Cardiac septum (tissue), 1 donor: ENCODE measurements at regions not wholly inside any gene's neighbourhood (a gene's known extent, or its start where the extent isn't known, plus 50 kb on each side); places are given as distances from the start of the nearest gene placed in this dataset.
"Not testable (repeated sequence)": the region's sequence is repeated elsewhere in the genome, so short reads cannot be mapped to it uniquely, and the experiment has no call there.

Source experiments
- DNase-seq: peaks from one replicate; pipeline ENCODE4 v3.0.0-alpha.2; 2020; ENCODE audit warnings: low spot score
- intact Hi-C: fragments of 100-400 bp; cut with DNase I; formaldehyde crosslinking; loops from one replicate; pipeline ENCODE4 v1.14.0; 2022
- donor health status: DM: no; HTN: no; CAD: no.

DNA sequence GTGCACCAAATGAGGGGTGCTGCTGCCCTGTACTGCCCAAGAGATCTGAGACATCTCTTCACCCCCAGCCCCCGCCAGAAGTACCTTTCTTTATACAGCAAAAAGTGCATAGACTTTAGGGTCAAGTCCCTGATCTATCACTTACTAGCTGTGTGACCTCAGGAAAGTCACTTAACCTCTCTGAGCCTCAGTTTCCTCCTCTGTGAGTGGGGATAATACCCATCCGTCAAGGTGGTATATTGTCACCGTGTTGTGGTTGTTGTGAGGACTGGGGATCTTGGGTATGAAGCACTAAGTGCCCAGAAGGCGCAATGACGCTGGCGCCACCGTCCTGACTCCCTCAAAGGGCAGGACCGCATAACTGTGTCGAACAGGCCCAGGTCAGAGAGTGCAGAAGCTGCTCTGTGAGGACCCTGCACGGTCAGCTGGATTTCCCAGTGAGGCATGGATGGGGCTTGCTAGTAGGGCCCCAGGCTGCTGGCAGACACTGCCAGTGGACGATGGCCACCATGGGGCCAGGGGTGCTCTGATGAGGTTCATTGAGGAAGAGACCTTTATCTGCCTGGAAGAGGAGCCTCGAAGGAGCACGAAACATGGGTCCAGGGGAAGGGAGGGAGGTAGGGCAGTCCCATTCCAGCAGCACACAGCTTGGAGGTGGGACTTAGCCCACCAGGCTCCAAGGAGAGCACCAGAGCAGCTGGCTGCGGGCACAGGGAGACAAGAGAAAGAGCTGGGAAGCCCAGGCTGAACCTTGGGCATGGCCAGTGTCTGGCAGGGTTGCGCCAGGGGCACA, 61.8 kb upstream of the LAPTM4A start:
- DNase-seq = no peak
- intact Hi-C loops = no loop called here

DNA sequence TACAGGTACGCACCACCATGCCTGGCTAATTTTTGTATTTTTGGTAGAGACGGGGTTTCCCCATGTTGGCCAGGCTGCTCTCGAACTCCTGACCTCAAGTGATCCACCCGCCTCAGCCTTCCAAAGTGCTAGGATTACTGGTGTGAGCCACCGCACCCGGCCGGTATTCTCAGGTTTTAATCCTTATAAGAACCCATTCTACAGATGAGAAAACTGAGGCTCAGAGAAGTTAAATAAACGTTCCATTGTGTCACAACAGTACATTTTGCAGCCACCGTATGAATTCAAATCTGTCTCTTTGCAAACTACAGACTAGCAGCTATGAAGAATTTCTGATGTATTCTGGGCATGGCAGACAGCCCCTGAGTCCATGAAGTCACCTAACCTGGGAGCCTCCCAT, 60.9 kb upstream of the LAPTM4A start:
- DNase-seq, intact Hi-C loops: not testable (repeated sequence)

DNA sequence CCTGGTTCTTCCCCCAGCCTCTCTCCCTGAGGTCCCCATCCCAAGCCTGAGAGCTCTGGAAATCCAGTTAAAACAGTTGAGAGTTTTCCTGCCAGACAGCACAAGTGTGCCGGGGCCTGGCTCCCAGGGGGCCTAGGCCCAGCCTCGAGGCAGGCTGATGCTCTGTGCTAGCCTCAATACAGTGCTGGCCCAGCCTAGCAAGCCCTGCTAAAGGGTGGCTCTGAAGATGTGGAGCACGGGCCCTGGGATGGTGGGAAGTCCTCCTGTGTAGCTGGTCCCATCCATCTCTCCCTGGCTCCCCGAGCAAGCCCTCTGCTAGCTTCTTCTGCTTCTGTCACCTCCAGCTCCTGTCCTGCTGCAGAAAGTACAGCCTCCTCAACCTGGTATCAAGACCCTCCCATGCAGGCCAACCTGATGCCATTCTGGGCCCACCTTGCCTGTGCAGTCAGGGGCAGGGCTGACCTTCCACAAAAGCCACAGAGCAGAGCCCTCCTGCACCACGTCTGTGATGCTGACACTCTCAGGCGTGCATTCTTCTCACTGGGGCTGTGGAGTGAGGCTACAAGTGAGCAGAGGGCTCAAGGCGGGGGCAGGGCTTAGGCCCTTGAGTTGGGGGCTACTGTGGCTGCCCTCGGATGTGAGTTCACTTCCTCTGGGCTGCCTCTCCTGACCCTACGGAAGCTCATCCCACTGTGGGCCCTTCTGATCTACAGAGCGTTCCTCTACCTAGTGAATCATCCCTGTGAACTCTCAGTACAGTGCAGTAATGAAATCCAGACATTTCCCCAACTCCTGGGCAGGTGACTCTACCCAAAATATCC, 60.1 kb upstream of the LAPTM4A start:
- DNase-seq = no peak
- intact Hi-C loops = no loop called here

DNA sequence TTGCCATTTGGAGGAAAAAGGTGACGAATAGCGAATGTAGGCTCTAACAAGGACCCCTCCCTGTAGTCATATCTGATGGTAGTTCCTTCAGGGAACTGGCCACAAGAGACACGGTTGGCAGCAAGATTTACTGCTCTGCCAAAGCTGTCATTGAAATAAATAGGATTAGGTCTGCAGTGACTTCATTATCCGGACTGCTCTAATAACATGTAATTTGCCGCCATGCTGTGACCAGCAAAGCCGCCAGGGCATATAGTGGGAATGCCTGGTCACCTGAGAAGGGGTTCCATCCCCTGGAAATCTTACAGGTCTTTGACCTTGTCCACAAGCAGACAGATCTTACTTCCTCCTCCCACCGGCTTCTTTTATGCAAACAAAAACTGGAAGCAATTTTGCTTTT, 59.4 kb upstream of the LAPTM4A start:
- intact Hi-C loops = no loop called here
- no peak for DNase-seq

DNA sequence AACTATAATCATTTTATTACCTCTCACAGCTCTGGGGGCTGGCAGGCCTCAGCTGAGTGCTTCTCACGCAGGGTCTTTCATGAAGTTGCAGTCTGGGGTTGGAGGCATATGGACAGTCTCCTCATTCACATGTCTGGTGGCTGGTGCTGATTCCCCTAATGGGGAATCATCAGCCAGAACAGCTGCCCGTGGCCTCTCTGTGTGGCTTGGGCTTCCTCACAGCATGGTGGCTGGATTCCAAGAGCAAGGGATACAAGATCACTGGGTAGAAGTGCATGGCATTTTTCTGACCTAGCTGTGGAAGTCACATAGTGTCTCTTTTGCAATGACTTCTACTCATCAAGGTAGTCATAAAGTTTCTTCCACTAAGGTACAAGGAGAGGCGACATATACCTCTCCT, 59.0 kb upstream of the LAPTM4A start:
- intact Hi-C loops = no loop called here

DNA sequence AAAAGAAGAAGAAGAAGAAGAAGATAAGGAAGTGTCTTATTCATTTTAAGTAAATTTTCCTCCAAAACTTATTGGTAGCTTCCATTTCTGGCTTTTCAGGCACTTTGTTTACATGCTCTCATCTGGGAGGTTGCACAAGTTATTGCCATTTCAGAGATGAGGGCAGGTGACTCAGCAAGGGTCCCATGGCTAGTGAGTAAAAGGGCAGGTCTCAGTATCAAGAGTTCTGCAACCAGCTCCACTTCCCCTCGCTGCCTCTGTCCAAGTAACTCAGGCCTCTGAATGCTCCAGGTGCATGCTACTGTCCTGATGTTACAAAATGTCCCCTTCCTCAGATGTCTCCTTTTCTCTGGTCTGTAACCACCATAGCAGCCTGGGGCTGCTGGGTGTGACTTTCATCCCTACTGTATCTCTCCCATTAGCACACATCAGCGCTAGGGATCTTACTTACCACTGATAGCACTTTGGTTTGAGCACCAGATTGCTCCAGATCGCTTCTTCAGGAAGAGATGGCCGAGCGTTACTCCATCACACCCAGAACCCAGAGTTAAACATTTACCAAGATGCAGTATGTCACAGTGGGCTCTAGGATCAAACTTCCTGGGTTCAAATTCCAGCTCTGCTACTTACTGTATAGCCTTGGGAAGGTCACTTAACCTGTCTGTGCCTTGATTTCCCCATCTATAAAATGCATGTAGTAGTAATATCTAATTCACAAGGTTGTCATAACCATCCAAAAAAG, 57.4 kb upstream of the LAPTM4A start:
- intact Hi-C loops = loop anchor here (10.0 kb wide), 1 partner anchor 116 kb away; the partner anchor contains the start of gene SDC1
- DNase-seq = no peak

More for the DNA sequence above, 59.0 kb upstream of the LAPTM4A start:
- DNase-seq = no peak

DNA sequence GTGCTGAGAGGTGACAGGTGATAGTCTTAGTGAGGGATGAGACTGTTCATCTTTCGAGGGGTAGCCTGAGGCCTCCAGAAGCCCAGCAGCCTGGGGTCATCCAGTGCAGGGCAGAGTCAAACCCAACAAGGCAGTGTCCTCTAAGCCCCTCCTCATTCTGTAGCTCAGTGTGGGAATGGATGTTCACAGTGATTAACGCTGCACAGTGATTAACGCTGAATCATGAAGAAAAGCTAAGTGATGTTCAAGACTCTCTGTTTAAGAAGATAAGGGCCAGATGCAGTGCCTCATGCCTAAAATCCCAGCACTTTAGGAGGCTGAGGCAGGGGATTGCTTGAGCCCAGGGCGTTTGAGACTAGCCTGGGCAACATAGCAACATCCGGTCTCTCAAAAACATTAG, 56.3 kb upstream of the LAPTM4A start:
- intact Hi-C loops = loop anchor here (10.0 kb wide), 1 partner anchor 117 kb away; the partner anchor contains the start of gene SDC1
- DNase-seq = no peak

DNA sequence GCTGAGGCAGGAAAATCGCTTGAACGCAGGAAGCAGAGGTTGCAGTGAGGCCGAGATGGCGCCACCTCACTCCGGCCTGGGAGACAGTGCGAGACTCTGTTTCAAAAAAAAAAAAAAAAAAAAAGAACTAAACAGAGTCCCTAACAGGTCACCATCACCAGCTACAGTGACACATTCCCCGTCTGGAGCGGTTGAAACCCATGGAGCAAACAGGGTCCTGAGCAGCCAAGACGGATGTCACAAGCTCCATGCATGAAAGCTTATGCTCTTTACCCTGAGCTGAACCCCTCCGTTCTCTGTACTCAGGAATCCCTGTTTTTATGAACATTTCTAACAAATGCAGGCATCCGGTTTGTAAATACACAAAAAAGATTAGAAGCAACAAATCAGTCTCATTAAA, 55.9 kb upstream of the LAPTM4A start:
- no peak for DNase-seq
- intact Hi-C loops = loop anchor here (10.0 kb wide), 1 partner anchor 117 kb away; the partner anchor contains the start of gene SDC1

DNA sequence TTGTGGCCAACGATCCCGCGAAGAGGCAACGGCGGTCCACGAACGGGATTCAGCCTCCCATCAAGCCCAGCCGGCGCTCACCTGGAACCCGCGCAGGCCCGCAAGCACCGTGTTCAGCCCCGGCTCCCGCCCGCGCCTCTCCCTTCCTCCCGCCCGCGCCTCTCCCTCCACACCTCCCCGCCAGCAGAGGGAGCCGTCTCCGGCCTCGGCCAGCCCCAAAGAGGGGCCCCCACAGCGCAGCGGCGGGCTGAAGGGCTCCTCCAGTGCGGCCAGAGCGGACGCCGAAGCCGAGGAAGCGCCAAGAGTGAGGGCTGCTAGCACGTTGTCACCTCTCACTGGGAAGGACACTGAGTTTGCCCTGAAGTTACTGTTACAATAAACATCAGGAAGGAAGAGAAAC, 55.3 kb upstream of the LAPTM4A start:
- no peak for DNase-seq
- intact Hi-C loops = loop anchor here (10.0 kb wide), 1 partner anchor 118 kb away; the partner anchor contains the start of gene SDC1

DNA sequence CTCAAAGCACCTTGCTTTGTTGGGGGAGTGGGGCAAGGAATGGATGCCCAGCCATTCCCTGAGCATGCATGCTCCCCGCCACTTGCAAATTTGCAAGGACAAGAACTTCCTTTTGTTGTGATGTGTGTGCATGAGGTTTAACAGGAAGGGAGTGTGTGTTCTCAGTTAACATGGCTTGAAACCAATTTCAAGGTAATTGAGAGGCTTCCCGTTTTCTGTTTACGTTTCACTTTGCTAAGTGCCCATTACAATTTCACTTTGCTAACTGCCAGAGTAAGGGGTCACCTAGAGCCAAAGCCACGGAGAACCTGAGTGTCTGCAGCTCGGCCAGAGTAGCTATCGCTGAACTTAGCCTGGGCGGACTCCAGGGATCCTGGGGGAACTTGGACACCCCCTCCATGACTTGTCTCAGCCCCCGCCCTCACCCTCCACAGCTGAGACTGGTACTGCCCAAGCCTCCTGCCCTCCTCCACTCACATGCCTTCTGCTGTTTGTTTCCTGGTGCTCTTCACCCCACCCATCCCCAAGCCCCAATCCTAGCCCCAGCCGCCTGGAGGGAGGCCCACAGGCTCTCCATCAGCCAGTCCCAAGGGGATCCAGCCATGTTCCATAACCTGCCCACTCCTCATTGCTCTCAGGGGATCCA, 53.6 kb upstream of the LAPTM4A start:
- intact Hi-C loops = loop anchor here (10.0 kb wide), 1 partner anchor 120 kb away; the partner anchor contains the start of gene SDC1
- DNase-seq = no peak

DNA sequence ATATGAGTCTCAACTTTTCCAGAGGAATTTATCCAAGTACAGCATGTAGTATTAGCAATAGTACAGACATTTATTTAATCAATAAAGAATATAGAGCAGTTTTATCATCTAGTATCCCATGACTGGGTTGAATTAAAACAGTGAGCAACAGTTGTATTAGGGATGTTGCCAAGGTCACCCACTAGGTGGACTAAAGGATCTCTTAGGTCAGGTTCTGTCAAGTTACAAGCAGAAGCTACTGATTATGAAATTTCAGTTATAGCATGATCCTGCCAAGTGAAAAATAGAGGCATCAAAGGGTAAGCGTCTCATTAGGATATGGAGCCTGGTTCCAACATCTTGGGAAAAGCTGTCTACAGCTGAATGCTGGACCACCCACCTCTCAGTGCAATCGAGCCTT, 52.1 kb upstream of the LAPTM4A start:
- intact Hi-C loops = loop anchor here (10.0 kb wide), 1 partner anchor 121 kb away; the partner anchor contains the start of gene SDC1
- no peak for DNase-seq
